GM10248 (cell line): ENCODE measurements at regions not wholly inside any gene's neighbourhood (a gene's known extent, or its start where the extent isn't known, plus 50 kb on each side); places are given as distances from the start of the nearest gene placed in this dataset.

Experiments used
- CTCF ChIA-PET: fragments of 300-600 bp; sonication (Branson Sonifier 250); formaldehyde crosslinking; extraction: SDS; loops from one replicate; lab custom pipeline; 2021; ENCODE audit warnings: antibody characterized with exemption; lab: Yijun Ruan, JAX
- POLR2A ChIA-PET: fragments of 350-650 bp; sonication (Branson Sonifier 250); formaldehyde crosslinking; extraction: SDS; loops from one replicate; lab custom pipeline; 2020; ENCODE audit warnings: antibody characterized with exemption; lab: Yijun Ruan, JAX
- DNase-seq: peaks from one replicate; pipeline ENCODE4 v3.0.0; 2012; ENCODE audit errors: extremely low spot score
- TF ChIP-seq, protein P1 (sequence below): IDR thresholded peaks from 2 replicates; pipeline ENCODE4 v1.5.1; 2012; ENCODE audit warnings: mild to moderate bottlenecking, low read depth; ENCODE audit errors: extremely low read depth, missing control alignments, control extremely low read depth

DNA sequence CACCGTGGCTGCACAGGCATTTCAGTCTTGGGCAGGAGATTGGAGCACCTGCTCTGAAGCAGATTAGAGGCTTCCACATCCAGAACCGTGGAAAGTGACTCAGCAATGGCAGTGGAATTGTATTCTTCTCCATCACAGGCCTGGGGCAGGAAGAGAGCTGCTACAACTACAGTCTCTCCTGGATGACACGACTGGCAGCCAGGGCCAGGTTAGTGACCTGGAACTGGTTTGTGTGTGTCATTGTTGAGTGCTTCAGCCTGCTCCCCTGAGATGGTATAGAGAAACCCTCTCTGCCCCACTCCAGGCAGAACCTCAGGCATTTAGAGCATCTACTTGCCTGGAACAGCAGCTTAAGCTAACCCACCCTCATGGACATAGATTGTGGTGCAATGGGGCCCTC, 596.5 kb upstream of the INTU start:
- POLR2A ChIA-PET = no interaction called here
- DNase-seq = no peak
- CTCF ChIA-PET = interaction anchor here (1.4 kb wide), 1 partner anchor 13 kb away, joined by 3 read pairs; no protein-coding TSS in a partner anchor
- TF ChIP-seq, protein P1, sequence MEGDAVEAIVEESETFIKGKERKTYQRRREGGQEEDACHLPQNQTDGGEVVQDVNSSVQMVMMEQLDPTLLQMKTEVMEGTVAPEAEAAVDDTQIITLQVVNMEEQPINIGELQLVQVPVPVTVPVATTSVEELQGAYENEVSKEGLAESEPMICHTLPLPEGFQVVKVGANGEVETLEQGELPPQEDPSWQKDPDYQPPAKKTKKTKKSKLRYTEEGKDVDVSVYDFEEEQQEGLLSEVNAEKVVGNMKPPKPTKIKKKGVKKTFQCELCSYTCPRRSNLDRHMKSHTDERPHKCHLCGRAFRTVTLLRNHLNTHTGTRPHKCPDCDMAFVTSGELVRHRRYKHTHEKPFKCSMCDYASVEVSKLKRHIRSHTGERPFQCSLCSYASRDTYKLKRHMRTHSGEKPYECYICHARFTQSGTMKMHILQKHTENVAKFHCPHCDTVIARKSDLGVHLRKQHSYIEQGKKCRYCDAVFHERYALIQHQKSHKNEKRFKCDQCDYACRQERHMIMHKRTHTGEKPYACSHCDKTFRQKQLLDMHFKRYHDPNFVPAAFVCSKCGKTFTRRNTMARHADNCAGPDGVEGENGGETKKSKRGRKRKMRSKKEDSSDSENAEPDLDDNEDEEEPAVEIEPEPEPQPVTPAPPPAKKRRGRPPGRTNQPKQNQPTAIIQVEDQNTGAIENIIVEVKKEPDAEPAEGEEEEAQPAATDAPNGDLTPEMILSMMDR = no peak

DNA sequence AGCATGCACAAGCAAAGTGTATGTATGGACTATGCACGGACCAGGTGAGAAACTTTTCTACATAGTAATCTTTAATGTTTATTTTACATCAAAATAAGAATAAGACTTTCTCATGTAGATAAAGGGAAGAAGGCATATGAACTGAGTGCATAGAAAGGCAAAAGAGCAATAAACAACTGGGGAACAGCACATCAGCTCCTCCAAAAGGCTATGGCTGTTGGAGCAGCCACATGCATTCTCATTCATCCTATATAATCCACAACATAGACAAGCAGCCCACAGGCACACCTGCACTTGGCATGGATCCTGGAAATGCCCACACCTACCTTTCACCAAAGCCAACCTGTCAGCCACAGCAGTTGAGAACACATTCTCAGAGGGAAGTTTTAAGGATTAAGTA, 586.9 kb upstream of the INTU start:
- POLR2A ChIA-PET = no interaction called here
- no peak for DNase-seq
- TF ChIP-seq, protein P1 = no peak
- CTCF ChIA-PET = no interaction called here

DNA sequence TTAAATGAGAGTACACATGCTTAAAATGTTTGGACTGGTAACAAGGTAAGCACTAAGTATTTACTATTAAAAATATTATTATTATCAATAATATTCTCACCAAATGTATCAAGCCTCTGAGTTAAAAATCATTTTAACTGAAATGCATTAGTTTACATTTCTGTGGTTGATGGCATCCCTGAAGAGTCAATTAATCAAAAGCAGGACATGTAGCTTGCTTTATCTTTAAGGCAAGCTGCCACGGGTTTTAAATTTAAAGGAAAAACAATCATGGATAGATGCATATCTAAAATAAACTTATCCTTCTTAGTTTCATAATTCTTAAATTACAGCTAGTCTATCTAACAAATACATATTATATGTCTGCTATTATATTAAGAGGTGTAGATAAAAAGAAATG, 584.8 kb upstream of the INTU start:
- no peak for DNase-seq
- CTCF ChIA-PET = no interaction called here
- TF ChIP-seq, protein P1 = no peak
- POLR2A ChIA-PET = no interaction called here

DNA sequence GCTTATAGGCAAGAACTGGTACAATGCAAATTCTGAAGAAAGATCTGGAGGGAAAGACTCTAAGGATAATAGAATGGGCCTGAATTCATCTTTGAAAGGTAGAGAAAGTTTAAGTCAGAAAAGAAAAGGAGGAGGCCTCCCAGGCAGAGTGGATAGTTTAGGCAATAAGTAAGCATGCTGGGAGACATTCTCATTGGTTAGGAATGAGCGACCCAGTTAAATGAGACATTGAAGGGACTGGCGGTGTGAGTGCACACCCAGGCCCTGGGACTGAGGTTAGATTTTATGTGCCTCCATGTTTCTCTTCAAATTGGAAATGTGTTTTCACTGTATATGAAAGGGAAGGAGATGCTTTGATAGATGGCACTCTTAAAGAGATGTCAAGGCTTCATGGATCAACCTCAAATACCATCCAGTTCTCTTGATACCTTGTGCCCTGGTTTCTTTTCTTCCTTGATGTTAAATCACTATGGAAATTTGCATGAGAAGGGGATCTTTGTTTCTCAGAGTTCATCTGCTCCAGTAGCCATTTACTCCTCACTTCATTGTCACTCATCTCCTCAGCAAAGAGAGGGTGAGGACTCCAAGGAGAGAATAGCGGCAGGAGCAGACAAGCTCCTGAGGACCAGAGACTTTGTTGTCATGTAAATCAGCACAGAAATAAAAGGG, 584.2 kb upstream of the INTU start:
- ChIA-PET CTCF (interaction anchor here (1.3 to 1.4 kb wide), 2 partner anchors 13 to 34 kb away, joined by 3 to 4 read pairs; no protein-coding TSS in a partner anchor), POLR2A (no interaction called here)
- TF ChIP-seq, protein P1 = no peak
- no peak for DNase-seq

DNA sequence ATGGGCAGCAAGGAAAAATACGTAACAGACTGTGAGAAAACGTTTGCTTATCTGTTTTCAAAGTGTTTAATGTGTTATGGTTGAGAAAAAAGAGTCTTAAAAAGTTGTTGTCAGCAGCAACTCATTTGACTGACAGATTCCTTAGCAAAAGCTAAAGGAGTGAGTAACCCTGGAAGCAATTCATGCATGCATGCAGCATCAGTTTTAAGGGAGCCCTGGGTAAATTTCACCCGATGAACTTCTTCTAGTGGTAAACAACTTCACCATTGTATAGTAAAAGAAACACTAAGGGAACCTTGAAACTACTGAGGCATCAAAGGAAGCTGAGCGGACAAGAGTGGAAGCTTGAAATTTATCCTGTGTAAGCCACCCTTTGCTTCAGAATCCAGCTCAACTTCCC, 583.2 kb upstream of the INTU start:
- TF ChIP-seq, protein P1 = no peak
- no peak for DNase-seq
- CTCF ChIA-PET = interaction anchor here (1.3 to 1.4 kb wide), 3 partner anchors 14 to 33 kb away, joined by 3 to 4 read pairs (median 3); no protein-coding TSS in a partner anchor
- POLR2A ChIA-PET = no interaction called here

DNA sequence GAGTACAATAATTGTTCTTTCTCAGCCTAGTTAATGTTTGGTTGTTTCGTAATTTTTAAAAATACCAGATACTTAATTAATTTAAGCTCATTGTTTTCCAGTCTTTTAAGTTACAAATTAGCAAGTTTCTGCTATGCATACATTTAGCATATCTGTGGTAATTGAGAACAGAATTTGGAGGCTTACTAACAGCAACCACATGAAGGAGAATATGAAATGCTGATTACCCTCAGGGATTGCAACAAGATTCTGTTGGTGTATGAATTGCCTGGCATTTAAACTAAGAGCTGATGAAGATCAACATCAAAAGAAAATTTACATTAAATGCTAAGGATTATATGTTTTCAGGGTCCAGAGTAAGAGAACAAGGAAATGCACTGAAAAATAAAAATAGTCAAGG, 580.0 kb upstream of the INTU start:
- DNase-seq = no peak
- CTCF ChIA-PET = no interaction called here
- TF ChIP-seq, protein P1 = no peak
- POLR2A ChIA-PET = no interaction called here
